CD8-positive, alpha-beta memory T cell (primary cell): ENCODE measurements at regions not wholly inside any gene's neighbourhood (a gene's known extent, or its start where the extent isn't known, plus 50 kb on each side); places are given as distances from the start of the nearest gene placed in this dataset.

Source experiments
- CTCF ChIA-PET: fragments of 350-600 bp; sonication (Branson Sonifier 250); formaldehyde crosslinking; loops from one replicate; lab custom pipeline; 2021; ENCODE audit warnings: antibody characterized with exemption; lab: Charles Lee
- POLR2A ChIA-PET: fragments of 350-600 bp; sonication (Branson Sonifier 250); formaldehyde crosslinking; loops from one replicate; lab custom pipeline; 2021; ENCODE audit warnings: antibody characterized with exemption; lab: Charles Lee
- DNase-seq, 5 donors: peaks; one replicate each; pipeline versions ENCODE4 v3.0.0 to v3.0.0-alpha.2; 2020 to 2022; ENCODE audit warnings: mixed read lengths in 1 of 5
- H3K27ac ChIP-seq: one replicate; pipeline ENCODE4 v1.7.0; 2013; ENCODE audit warnings: low read depth, mild to moderate bottlenecking, low read length, moderate library complexity
- H3K27me3 ChIP-seq: 2 replicates; pipeline ENCODE4 v1.7.0; 2013; ENCODE audit warnings: low read length, mild to moderate bottlenecking; ENCODE audit not compliant: insufficient read depth, poor library complexity, severe bottlenecking
- H3K36me3 ChIP-seq: 2 replicates; pipeline ENCODE4 v1.7.0; 2013; ENCODE audit warnings: mild to moderate bottlenecking, low read length, moderate library complexity; ENCODE audit not compliant: insufficient read depth
- H3K4me1 ChIP-seq: 2 replicates; pipeline ENCODE4 v1.7.0; 2013; ENCODE audit warnings: mild to moderate bottlenecking, low read length, moderate library complexity; ENCODE audit not compliant: insufficient read depth
- H3K4me3 ChIP-seq: 2 replicates; pipeline ENCODE4 v1.7.0; 2013; ENCODE audit warnings: mild to moderate bottlenecking, low read length
- H3K9me3 ChIP-seq: 2 replicates; pipeline ENCODE4 v1.7.0; 2013; ENCODE audit warnings: mild to moderate bottlenecking, low read length
- H3K27ac Mint-ChIP-seq, 8 donors: one replicate each; pipeline ENCODE4 v1.8.0; 2020 to 2021; ENCODE audit warnings: mixed read lengths in 8 of 8, mild to moderate bottlenecking in 6 of 8, inconsistent platforms in 3 of 8, moderate library complexity in 3 of 8
- H3K27me3 Mint-ChIP-seq, 2 donors: one replicate each; pipeline ENCODE4 v1.8.0; 2020 to 2021; ENCODE audit warnings: mixed read lengths in 2 of 2, mild to moderate bottlenecking in 1 of 2, moderate library complexity in 1 of 2
- H3K36me3 Mint-ChIP-seq, 3 donors: one replicate each; pipeline ENCODE4 v1.8.0; 2020 to 2021; ENCODE audit warnings: mixed read lengths in 3 of 3, inconsistent platforms in 1 of 3, mild to moderate bottlenecking in 1 of 3
- H3K4me1 Mint-ChIP-seq, 3 donors: one replicate each; pipeline ENCODE4 v1.8.0; 2020 to 2021; ENCODE audit warnings: mixed read lengths in 3 of 3, inconsistent platforms in 1 of 3, mild to moderate bottlenecking in 1 of 3
- H3K4me3 Mint-ChIP-seq, 7 donors: one replicate each; pipeline ENCODE4 v1.8.0; 2020 to 2021; ENCODE audit warnings: mixed read lengths in 7 of 7, mild to moderate bottlenecking in 6 of 7, moderate library complexity in 4 of 7, inconsistent platforms in 2 of 7
- H3K9me3 Mint-ChIP-seq, 5 donors: one replicate each; pipeline ENCODE4 v1.8.0; 2020 to 2022; ENCODE audit warnings: mixed read lengths in 5 of 5, mild to moderate bottlenecking in 3 of 5, moderate library complexity in 2 of 5, inconsistent platforms in 1 of 5

- Mint-ChIP-seq H3K27me3 (no peaks in the 10 kb centered on the region), H3K36me3 (no peaks in the 10 kb centered on the region), H3K27ac (no peak overlapping the region), H3K4me3 (no peak overlapping the region), H3K9me3 (peaks cover 3 to 19% (median 5%) of the 10 kb centered on the region in 5 donors), H3K4me1 (no peaks in the 10 kb centered on the region)
- DNase-seq, result no peak
- no peaks in the 10 kb centered on the region for H3K36me3 ChIP-seq
- no peak overlapping the region for H3K27ac ChIP-seq
- ChIA-PET POLR2A (no interaction called here), CTCF (no interaction called here)
- no peak overlapping the region for H3K4me3 ChIP-seq
- no peaks in the 10 kb centered on the region for H3K27me3 ChIP-seq
- H3K9me3 ChIP-seq, result no peaks in the 10 kb centered on the region
- H3K4me1 ChIP-seq, result no peaks in the 10 kb centered on the region
These were observed 334.7 kb upstream of the JAG1 start for GRCh38 chr20:11008444-11009033.

- H3K4me1 ChIP-seq, result no peaks in the 10 kb centered on the region
- POLR2A ChIA-PET, result no interaction called here
- H3K27me3 Mint-ChIP-seq, result no peaks in the 10 kb centered on the region
- no peak overlapping the region for H3K4me3 ChIP-seq
- H3K27ac ChIP-seq, result no peak overlapping the region
- H3K9me3 Mint-ChIP-seq, result peaks cover 0 to 7% (median 4%) of the 10 kb centered on the region in 5 donors
- CTCF ChIA-PET, result no interaction called here
- H3K9me3 ChIP-seq, result no peaks in the 10 kb centered on the region
- H3K27me3 ChIP-seq, result no peaks in the 10 kb centered on the region
- H3K4me3 Mint-ChIP-seq, result no peak overlapping the region
- peak overlapping the region in 1 of 8 donors; percentile 5 for H3K27ac Mint-ChIP-seq
- no peaks in the 10 kb centered on the region for H3K36me3 Mint-ChIP-seq
- no peaks in the 10 kb centered on the region for H3K4me1 Mint-ChIP-seq
- no peaks in the 10 kb centered on the region for H3K36me3 ChIP-seq
- no peak for DNase-seq
These were observed 337.9 kb upstream of the JAG1 start for GRCh38 chr20:11011653-11012052.

- POLR2A ChIA-PET, result no interaction called here
- H3K9me3 Mint-ChIP-seq, result peaks cover 0 to 7% (median 4%) of the 10 kb centered on the region in 5 donors
These were observed 339.2 kb upstream of the JAG1 start for GRCh38 chr20:11012975-11013374.

GRCh38 chr20:11013801-11014200, 340.0 kb upstream of the JAG1 start:
- POLR2A ChIA-PET, result no interaction called here
- H3K4me3 Mint-ChIP-seq, result no peak overlapping the region

More at GRCh38 chr20:11012975-11013374, 339.2 kb upstream of the JAG1 start:
- Mint-ChIP-seq H3K27ac (no peak overlapping the region), H3K27me3 (no peaks in the 10 kb centered on the region), H3K4me1 (no peaks in the 10 kb centered on the region), H3K36me3 (no peaks in the 10 kb centered on the region), H3K4me3 (no peak overlapping the region)
- CTCF ChIA-PET, result no interaction called here
- Histone ChIP-seq H3K36me3 (no peaks in the 10 kb centered on the region), H3K27ac (no peak overlapping the region), H3K4me3 (no peak overlapping the region), H3K27me3 (no peaks in the 10 kb centered on the region), H3K9me3 (no peaks in the 10 kb centered on the region), H3K4me1 (no peaks in the 10 kb centered on the region)
- DNase-seq, result no peak

GRCh38 chr20:11015440-11015839, 341.6 kb upstream of the JAG1 start:
- peaks cover 0 to 9% (median 2%) of the 10 kb centered on the region in 5 donors for H3K9me3 Mint-ChIP-seq
- Histone ChIP-seq H3K9me3 (no peaks in the 10 kb centered on the region), H3K4me1 (no peaks in the 10 kb centered on the region), H3K4me3 (no peak overlapping the region), H3K36me3 (no peaks in the 10 kb centered on the region), H3K27me3 (no peaks in the 10 kb centered on the region), H3K27ac (no peak overlapping the region)
- CTCF ChIA-PET, result no interaction called here
- no peak overlapping the region for H3K27ac Mint-ChIP-seq
- no peak for DNase-seq
- POLR2A ChIA-PET, result no interaction called here
- no peaks in the 10 kb centered on the region for H3K4me1 Mint-ChIP-seq
- no peaks in the 10 kb centered on the region for H3K27me3 Mint-ChIP-seq
- no peak overlapping the region for H3K4me3 Mint-ChIP-seq
- H3K36me3 Mint-ChIP-seq, result no peaks in the 10 kb centered on the region

More at GRCh38 chr20:11013801-11014200, 340.0 kb upstream of the JAG1 start:
- Mint-ChIP-seq H3K27me3 (no peaks in the 10 kb centered on the region), H3K9me3 (peaks cover 0 to 7% (median 1%) of the 10 kb centered on the region in 5 donors), H3K36me3 (no peaks in the 10 kb centered on the region), H3K4me1 (no peaks in the 10 kb centered on the region), H3K27ac (no peak overlapping the region)
- H3K4me3 ChIP-seq, result no peak overlapping the region
- CTCF ChIA-PET, result no interaction called here
- no peaks in the 10 kb centered on the region for H3K27me3 ChIP-seq
- H3K36me3 ChIP-seq, result no peaks in the 10 kb centered on the region
- no peak overlapping the region for H3K27ac ChIP-seq
- H3K9me3 ChIP-seq, result no peaks in the 10 kb centered on the region
- H3K4me1 ChIP-seq, result no peaks in the 10 kb centered on the region
- DNase-seq, result no peak

GRCh38 chr20:11017446-11017845, 343.6 kb upstream of the JAG1 start:
- ChIA-PET CTCF (no interaction called here), POLR2A (no interaction called here)
- no peaks in the 10 kb centered on the region for H3K36me3 ChIP-seq
- H3K27ac ChIP-seq, result no peak overlapping the region
- Mint-ChIP-seq H3K4me1 (no peaks in the 10 kb centered on the region), H3K4me3 (no peak overlapping the region), H3K36me3 (no peaks in the 10 kb centered on the region), H3K9me3 (peaks cover 1 to 6% (median 4%) of the 10 kb centered on the region in 5 donors), H3K27me3 (no peaks in the 10 kb centered on the region), H3K27ac (no peak overlapping the region)
- no peaks in the 10 kb centered on the region for H3K4me1 ChIP-seq
- no peak overlapping the region for H3K4me3 ChIP-seq
- DNase-seq, result no peak
- no peaks in the 10 kb centered on the region for H3K27me3 ChIP-seq
- H3K9me3 ChIP-seq, result no peaks in the 10 kb centered on the region

GRCh38 chr20:11018668-11019170, 344.9 kb upstream of the JAG1 start:
- Mint-ChIP-seq H3K27ac (no peak overlapping the region), H3K4me1 (no peaks in the 10 kb centered on the region), H3K9me3 (peaks cover 1 to 8% (median 4%) of the 10 kb centered on the region in 5 donors), H3K4me3 (no peak overlapping the region), H3K36me3 (no peaks in the 10 kb centered on the region), H3K27me3 (no peaks in the 10 kb centered on the region)
- Histone ChIP-seq H3K27me3 (no peaks in the 10 kb centered on the region), H3K9me3 (no peaks in the 10 kb centered on the region), H3K4me3 (no peak overlapping the region), H3K27ac (no peak overlapping the region), H3K4me1 (no peaks in the 10 kb centered on the region), H3K36me3 (no peaks in the 10 kb centered on the region)
- CTCF ChIA-PET, result no interaction called here
- DNase-seq, result no peak
- POLR2A ChIA-PET, result no interaction called here

GRCh38 chr20:11020712-11021111, 346.9 kb upstream of the JAG1 start:
- Histone ChIP-seq H3K27me3 (no peaks in the 10 kb centered on the region), H3K36me3 (no peaks in the 10 kb centered on the region), H3K4me3 (no peak overlapping the region), H3K4me1 (no peaks in the 10 kb centered on the region), H3K27ac (no peak overlapping the region), H3K9me3 (no peaks in the 10 kb centered on the region)
- CTCF ChIA-PET, result no interaction called here
- peaks cover 2 to 9% (median 4%) of the 10 kb centered on the region in 5 donors for H3K9me3 Mint-ChIP-seq
- peak overlapping the region in 1 of 8 donors; percentile 7 for H3K27ac Mint-ChIP-seq
- H3K4me1 Mint-ChIP-seq, result no peaks in the 10 kb centered on the region
- no peaks in the 10 kb centered on the region for H3K27me3 Mint-ChIP-seq
- POLR2A ChIA-PET, result no interaction called here
- DNase-seq, result no peak
- H3K4me3 Mint-ChIP-seq, result no peak overlapping the region
- H3K36me3 Mint-ChIP-seq, result no peaks in the 10 kb centered on the region
